ENCODE measurements at regions not wholly inside any gene's neighbourhood (a gene's known extent, or its start where the extent isn't known, plus 50 kb on each side); places are given as distances from the start of the nearest gene placed in this dataset.

- intact Hi-C loops (cut with micrococcal nuclease) = no loop called here
- no peaks in the 10 kb centered on the region for H3K4me1 ChIP-seq (ENCODE audit: control insufficient read depth in 1 of 2, insufficient read depth in 2 of 2, low read length in 2 of 2)
- TF ChIP-seq, protein P1, sequence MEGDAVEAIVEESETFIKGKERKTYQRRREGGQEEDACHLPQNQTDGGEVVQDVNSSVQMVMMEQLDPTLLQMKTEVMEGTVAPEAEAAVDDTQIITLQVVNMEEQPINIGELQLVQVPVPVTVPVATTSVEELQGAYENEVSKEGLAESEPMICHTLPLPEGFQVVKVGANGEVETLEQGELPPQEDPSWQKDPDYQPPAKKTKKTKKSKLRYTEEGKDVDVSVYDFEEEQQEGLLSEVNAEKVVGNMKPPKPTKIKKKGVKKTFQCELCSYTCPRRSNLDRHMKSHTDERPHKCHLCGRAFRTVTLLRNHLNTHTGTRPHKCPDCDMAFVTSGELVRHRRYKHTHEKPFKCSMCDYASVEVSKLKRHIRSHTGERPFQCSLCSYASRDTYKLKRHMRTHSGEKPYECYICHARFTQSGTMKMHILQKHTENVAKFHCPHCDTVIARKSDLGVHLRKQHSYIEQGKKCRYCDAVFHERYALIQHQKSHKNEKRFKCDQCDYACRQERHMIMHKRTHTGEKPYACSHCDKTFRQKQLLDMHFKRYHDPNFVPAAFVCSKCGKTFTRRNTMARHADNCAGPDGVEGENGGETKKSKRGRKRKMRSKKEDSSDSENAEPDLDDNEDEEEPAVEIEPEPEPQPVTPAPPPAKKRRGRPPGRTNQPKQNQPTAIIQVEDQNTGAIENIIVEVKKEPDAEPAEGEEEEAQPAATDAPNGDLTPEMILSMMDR (IDR thresholded peaks at IDR 0.05) = no peak
- no peak overlapping the region for H2AFZ ChIP-seq (ENCODE audit: insufficient read depth, low read depth, low read length, poor library complexity, severe bottlenecking)
- no peaks in the 10 kb centered on the region for H3K4me1 Mint-ChIP-seq
- H3K4me3 ChIP-seq (replicated peaks in 1 of 3; ENCODE audit: low read depth in 2 of 3, low read length in 3 of 3) = no peak overlapping the region
- no peak overlapping the region for H3K27ac Mint-ChIP-seq
- no peaks in the 10 kb centered on the region for H3K36me3 Mint-ChIP-seq
- H3K9ac ChIP-seq (ENCODE audit: insufficient read depth, low read length, poor library complexity, severe bottlenecking) = no peak overlapping the region
- no peak for DNase-seq
- no peak overlapping the region for H3K4me2 ChIP-seq (replicated peaks; ENCODE audit: extremely low read depth, low read length, poor library complexity, severe bottlenecking)
- H3K36me3 ChIP-seq (replicated peaks in 1 of 2; ENCODE audit: control insufficient read depth in 1 of 2, insufficient read depth in 2 of 2, low read length in 2 of 2) = no peaks in the 10 kb centered on the region
- no CpG with 5 or more reads among the region's 1 CpG for WGBS (ENCODE audit: insufficient coverage)
- no peaks in the 10 kb centered on the region for H3K9me3 Mint-ChIP-seq
- peaks cover 0 to 1% (median 0%) of the 10 kb centered on the region in 3 donors for H3K27me3 Mint-ChIP-seq (ENCODE audit: low read depth in 3 of 3)
- H3K27me3 ChIP-seq (ENCODE audit: control insufficient read depth in 2 of 2, insufficient read depth in 2 of 2, low read length in 2 of 2) = no peaks in the 10 kb centered on the region
- H3K27ac ChIP-seq (ENCODE audit: low read depth in 1 of 2, low read length in 2 of 2) = no peak overlapping the region
- H3K4me3 Mint-ChIP-seq = no peak overlapping the region
- no peaks in the 10 kb centered on the region for H3K9me3 ChIP-seq (replicated peaks in 1 of 2; ENCODE audit: control insufficient read depth in 1 of 2, insufficient read depth in 1 of 2, low read length in 2 of 2)
- no peaks in the 10 kb centered on the region for H4K20me1 ChIP-seq (ENCODE audit: insufficient read depth, low read length)
- no peaks in the 10 kb centered on the region for H3K79me2 ChIP-seq (ENCODE audit: insufficient read depth, low read length)
These were observed 282.3 kb downstream of the DUSP10 start for GRCh38 chr1:221459558-221459957.

DNA sequence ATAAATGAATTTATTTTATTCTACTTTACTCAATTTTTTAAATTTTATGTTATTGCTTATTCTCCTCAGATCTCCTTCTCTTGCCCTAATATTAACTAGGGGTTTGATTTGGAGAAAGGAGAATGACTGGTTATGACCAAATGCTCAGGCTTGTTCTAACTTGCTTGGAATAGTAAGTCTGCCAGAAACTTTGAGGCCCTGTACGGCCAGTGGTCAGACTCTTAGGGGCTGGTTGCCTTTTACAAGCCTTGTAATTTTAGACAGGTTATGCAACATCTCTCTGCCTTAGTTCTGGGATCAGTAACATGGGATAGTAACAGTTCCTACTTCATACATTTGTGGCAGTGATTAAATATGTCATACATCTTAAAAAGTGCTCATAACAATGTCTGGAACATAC lies 279.5 kb downstream of the DUSP10 start:
- Histone ChIP-seq H3K36me3 (replicated peaks in 1 of 2; ENCODE audit: control insufficient read depth in 1 of 2, insufficient read depth in 2 of 2, low read length in 2 of 2) (no peaks in the 10 kb centered on the region), H3K79me2 (ENCODE audit: insufficient read depth, low read length) (no peaks in the 10 kb centered on the region), H2AFZ (ENCODE audit: insufficient read depth, low read depth, low read length, poor library complexity, severe bottlenecking) (no peak overlapping the region), H3K27ac (ENCODE audit: low read depth in 1 of 2, low read length in 2 of 2) (no peak overlapping the region), H3K27me3 (ENCODE audit: control insufficient read depth in 2 of 2, insufficient read depth in 2 of 2, low read length in 2 of 2) (no peaks in the 10 kb centered on the region), H3K4me1 (ENCODE audit: control insufficient read depth in 1 of 2, insufficient read depth in 2 of 2, low read length in 2 of 2) (no peaks in the 10 kb centered on the region), H4K20me1 (ENCODE audit: insufficient read depth, low read length) (no peaks in the 10 kb centered on the region), H3K4me2 (replicated peaks; ENCODE audit: extremely low read depth, low read length, poor library complexity, severe bottlenecking) (no peak overlapping the region), H3K4me3 (replicated peaks in 1 of 3; ENCODE audit: low read depth in 2 of 3, low read length in 3 of 3) (no peak overlapping the region), H3K9ac (ENCODE audit: insufficient read depth, low read length, poor library complexity, severe bottlenecking) (no peak overlapping the region), H3K9me3 (replicated peaks in 1 of 2; ENCODE audit: control insufficient read depth in 1 of 2, insufficient read depth in 1 of 2, low read length in 2 of 2) (no peaks in the 10 kb centered on the region)
- Mint-ChIP-seq H3K27me3 (ENCODE audit: low read depth in 3 of 3) (peaks cover 0 to 1% (median 0%) of the 10 kb centered on the region in 3 donors), H3K36me3 (no peaks in the 10 kb centered on the region), H3K4me3 (no peak overlapping the region), H3K27ac (no peak overlapping the region), H3K9me3 (peaks cover 0 to 5% (median 0%) of the 10 kb centered on the region in 7 donors), H3K4me1 (no peaks in the 10 kb centered on the region)
- TF ChIP-seq, protein P1 (IDR thresholded peaks at IDR 0.05) = no peak
- no peak for DNase-seq
- intact Hi-C loops (cut with micrococcal nuclease) = no loop called here
- 88% methylated on average over 1 of the region's 1 CpG for WGBS (ENCODE audit: insufficient coverage)

Data from CD14-positive monocyte (primary cell).